SK-N-SH treated with all-trans-retinoic acid at 6 μM for 48 hours (cell line): ENCODE measurements at regions not wholly inside any gene's neighbourhood (a gene's known extent, or its start where the extent isn't known, plus 50 kb on each side); places are given as distances from the start of the nearest gene placed in this dataset.

ENCODE experiments used
- ATAC-seq: fragments of 200-7000 bp; cut with Tn5 transposase; 3 replicates; pipeline ENCODE4 v1.9.1; 2020; ENCODE audit warnings: mild to moderate bottlenecking, moderate library complexity
- ARNTL ChIP-seq: fragments of 450-650 bp; formaldehyde crosslinking; IDR thresholded peaks from 2 replicates; pipeline ENCODE4 v1.5.0; 2020; ENCODE audit warnings: low read depth, mild to moderate bottlenecking, moderate library complexity, borderline replicate concordance
- BACH2 ChIP-seq: fragments of 250-450 bp; sonication (Bioruptor Pico); IDR thresholded peaks from 2 replicates; pipeline ENCODE4 v1.9.0; 2021; ENCODE audit warnings: mild to moderate bottlenecking, borderline replicate concordance
- CREB5 ChIP-seq: fragments of 250-450 bp; sonication (Bioruptor Pico); IDR thresholded peaks from 2 replicates; pipeline ENCODE4 v1.5.1; 2020; ENCODE audit warnings: low read depth, mild to moderate bottlenecking, moderate library complexity
- CSDC2 ChIP-seq: fragments of 250-450 bp; sonication (Bioruptor Pico); IDR thresholded peaks from 2 replicates; pipeline ENCODE4 v1.5.0; 2020; ENCODE audit warnings: mild to moderate bottlenecking, moderate library complexity
- ESRRG ChIP-seq: fragments of 250-450 bp; sonication (Bioruptor Pico); IDR thresholded peaks from 2 replicates; pipeline ENCODE4 v1.6.1; 2021; ENCODE audit warnings: mild to moderate bottlenecking
- GLIS3 ChIP-seq: fragments of 250-450 bp; sonication (Bioruptor Pico); IDR thresholded peaks from 2 replicates; pipeline ENCODE4 v1.5.0; 2020; ENCODE audit warnings: mild to moderate bottlenecking, moderate library complexity
- OSR1 ChIP-seq: fragments of 250-450 bp; sonication (Bioruptor Pico); IDR thresholded peaks from 2 replicates; pipeline ENCODE4 v1.8.0; 2022; ENCODE audit warnings: moderate library complexity, mild to moderate bottlenecking, inconsistent platforms
- PATZ1 ChIP-seq: fragments of 250-450 bp; sonication (Bioruptor Pico); IDR thresholded peaks from 2 replicates; pipeline ENCODE4 v1.8.0; 2020; ENCODE audit warnings: mild to moderate bottlenecking, moderate library complexity, borderline replicate concordance
- PPARA ChIP-seq: fragments of 250-450 bp; sonication (Bioruptor Pico); IDR thresholded peaks from 2 replicates; pipeline ENCODE4 v1.5.0; 2020; ENCODE audit warnings: mild to moderate bottlenecking, borderline replicate concordance
- RARB ChIP-seq: fragments of 250-450 bp; sonication (Bioruptor Pico); IDR thresholded peaks from 2 replicates; pipeline ENCODE4 v1.8.0; 2021; ENCODE audit warnings: mild to moderate bottlenecking, moderate library complexity
- TCF4 ChIP-seq: fragments of 250-450 bp; sonication (Bioruptor Pico); IDR thresholded peaks from 2 replicates; pipeline ENCODE4 v1.8.0; 2021; ENCODE audit warnings: mild to moderate bottlenecking, moderate library complexity, borderline replicate concordance
- TSHZ2 ChIP-seq: fragments of 250-450 bp; sonication (Bioruptor Pico); IDR thresholded peaks from 2 replicates; pipeline ENCODE4 v1.5.0; 2020; ENCODE audit warnings: mild to moderate bottlenecking, moderate library complexity
- ZC3H10 ChIP-seq: fragments of 250-450 bp; sonication (Bioruptor Pico); IDR thresholded peaks from 2 replicates; pipeline ENCODE4 v1.5.1; 2021; ENCODE audit warnings: mild to moderate bottlenecking, moderate library complexity
- ZFP3 ChIP-seq: fragments of 250-450 bp; sonication (Bioruptor Pico); IDR thresholded peaks from 2 replicates; pipeline ENCODE4 v1.5.0; 2020; ENCODE audit warnings: mild to moderate bottlenecking, moderate library complexity
- ZNF70 ChIP-seq: fragments of 450-650 bp; formaldehyde crosslinking; IDR thresholded peaks from 2 replicates; pipeline ENCODE4 v1.5.0; 2020; ENCODE audit warnings: mild to moderate bottlenecking, moderate library complexity
- TF ChIP-seq, protein P1 (sequence below): fragments of 250-450 bp; sonication (Bioruptor Pico); IDR thresholded peaks from 2 replicates; pipeline ENCODE4 v1.5.1; 2021; ENCODE audit warnings: mild to moderate bottlenecking, moderate library complexity

GRCh38 chr4:134465417-134465816 lies 263.8 kb upstream of the PABPC4L start:
- ATAC-seq = no peak
- TF ChIP-seq ESRRG (CRISPR knock-in tag) = no peak
- TF ChIP-seq ZFP3 (CRISPR knock-in tag) = no peak
- no peak for TF ChIP-seq TCF4 (CRISPR knock-in tag)
- TF ChIP-seq TSHZ2 (CRISPR knock-in tag) = no peak

- ATAC-seq = no peak
- TF ChIP-seq PATZ1 (CRISPR knock-in tag) = no peak
- no peak for TF ChIP-seq ZNF70 (CRISPR knock-in tag)
- TF ChIP-seq PPARA (CRISPR knock-in tag) = no peak
Observed at GRCh38 chr4:134463771-134464170, 262.2 kb upstream of the PABPC4L start.

GRCh38 chr4:134426821-134427220 lies 225.2 kb upstream of the PABPC4L start:
- ATAC-seq = no peak
- TF ChIP-seq RARB (CRISPR knock-in tag) (no peak), CREB5 (CRISPR knock-in tag) (no peak), ZC3H10 (CRISPR knock-in tag) (no peak), ARNTL (CRISPR knock-in tag) (no peak), CSDC2 (CRISPR knock-in tag) (no peak), GLIS3 (no peak), OSR1 (CRISPR knock-in tag) (no peak), ZFP3 (CRISPR knock-in tag) (no peak), TSHZ2 (CRISPR knock-in tag) (no peak), PPARA (CRISPR knock-in tag) (no peak), PATZ1 (CRISPR knock-in tag) (no peak), BACH2 (no peak)
- TF ChIP-seq, protein P1, sequence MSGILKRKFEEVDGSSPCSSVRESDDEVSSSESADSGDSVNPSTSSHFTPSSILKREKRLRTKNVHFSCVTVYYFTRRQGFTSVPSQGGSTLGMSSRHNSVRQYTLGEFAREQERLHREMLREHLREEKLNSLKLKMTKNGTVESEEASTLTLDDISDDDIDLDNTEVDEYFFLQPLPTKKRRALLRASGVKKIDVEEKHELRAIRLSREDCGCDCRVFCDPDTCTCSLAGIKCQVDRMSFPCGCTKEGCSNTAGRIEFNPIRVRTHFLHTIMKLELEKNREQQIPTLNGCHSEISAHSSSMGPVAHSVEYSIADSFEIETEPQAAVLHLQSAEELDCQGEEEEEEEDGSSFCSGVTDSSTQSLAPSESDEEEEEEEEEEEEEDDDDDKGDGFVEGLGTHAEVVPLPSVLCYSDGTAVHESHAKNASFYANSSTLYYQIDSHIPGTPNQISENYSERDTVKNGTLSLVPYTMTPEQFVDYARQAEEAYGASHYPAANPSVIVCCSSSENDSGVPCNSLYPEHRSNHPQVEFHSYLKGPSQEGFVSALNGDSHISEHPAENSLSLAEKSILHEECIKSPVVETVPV (CRISPR knock-in tag) = no peak
